OCI-LY7 (cell line): ENCODE measurements at regions not wholly inside any gene's neighbourhood (a gene's known extent, or its start where the extent isn't known, plus 50 kb on each side); places are given as distances from the start of the nearest gene placed in this dataset.

ENCODE experiments used
- BruUV-seq: library from RNA; stranded (reverse); fragments of 400-500 nt; replicated peaks from 2 replicates; lab custom pipeline; 2021; lab: Mats Ljungman, UMichigan
- CTCF ChIA-PET: fragments of 300-600 bp; sonication (Branson Sonifier 250); formaldehyde crosslinking; loops from one replicate; lab custom pipeline; 2022; ENCODE audit warnings: antibody characterized with exemption; ENCODE audit not compliant: unreplicated experiment; lab: Charles Lee
- POLR2A ChIA-PET: fragments of 300-600 bp; sonication (Branson Sonifier 250); formaldehyde crosslinking; loops from one replicate; lab custom pipeline; 2022; ENCODE audit warnings: antibody characterized with exemption; lab: Charles Lee
- DNase-seq: peaks from one replicate; pipeline ENCODE4 v3.0.0-alpha.2; 2015; ENCODE audit warnings: low spot score
- H2AFZ ChIP-seq: fragments of 200-600 bp; sonication (generic), shearing (Covaris generic); 2 replicates; pipeline ENCODE4 v1.6.1; 2014; ENCODE audit warnings: mild to moderate bottlenecking, antibody characterized with exemption, low read length, moderate library complexity
- H3K27ac ChIP-seq: fragments of 200-600 bp; sonication (generic); 2 replicates; pipeline ENCODE4 v1.5.1; 2014; ENCODE audit warnings: mixed run types, low read depth, mild to moderate bottlenecking, moderate library complexity, low read length, inconsistent platforms; ENCODE audit not compliant: poor library complexity, severe bottlenecking
- H3K36me3 ChIP-seq: fragments of 200-600 bp; sonication (generic); 2 replicates; pipeline ENCODE4 v1.6.1; 2014; ENCODE audit warnings: mild to moderate bottlenecking, antibody characterized with exemption, low read length, moderate library complexity, mixed read lengths; ENCODE audit not compliant: insufficient read depth
- H3K4me1 ChIP-seq: fragments of 200-600 bp; sonication (generic); 2 replicates; pipeline ENCODE4 v1.5.1; 2014; ENCODE audit warnings: mild to moderate bottlenecking, low read length; ENCODE audit not compliant: insufficient read depth, poor library complexity, severe bottlenecking
- H3K4me2 ChIP-seq: fragments of 200-600 bp; sonication (generic); 2 replicates; pipeline ENCODE4 v1.6.1; 2014; ENCODE audit warnings: mild to moderate bottlenecking, low read length
- H3K4me3 ChIP-seq: fragments of 200-600 bp; sonication (generic); 2 replicates; pipeline ENCODE4 v1.5.1; 2014; ENCODE audit warnings: mild to moderate bottlenecking, low read depth, low read length; ENCODE audit not compliant: poor library complexity, severe bottlenecking
- H3K79me2 ChIP-seq: fragments of 200-600 bp; sonication (generic); 2 replicates; pipeline ENCODE4 v1.6.1; 2016; ENCODE audit warnings: low read depth, mild to moderate bottlenecking, low read length, moderate library complexity, mixed read lengths; ENCODE audit not compliant: insufficient read depth
- H3K9me2 ChIP-seq: fragments of 200-600 bp; sonication (generic); 2 replicates; pipeline ENCODE4 v1.6.1; 2016; ENCODE audit warnings: mild to moderate bottlenecking, low read length, mixed read lengths; ENCODE audit not compliant: insufficient read depth
- H3K9me3 ChIP-seq: fragments of 200-600 bp; sonication (generic); 2 replicates; pipeline ENCODE4 v1.6.1; 2014; ENCODE audit warnings: mild to moderate bottlenecking, mixed run types, low read length, mixed read lengths
- H4K20me1 ChIP-seq: fragments of 200-600 bp; sonication (generic); 2 replicates; pipeline ENCODE4 v1.6.1; 2014; ENCODE audit warnings: mild to moderate bottlenecking, antibody characterized with exemption, low read length, moderate library complexity, mixed read lengths; ENCODE audit not compliant: insufficient read depth
- EZH2phosphoT487 ChIP-seq: fragments of 200-600 bp; sonication (generic); IDR thresholded peaks from 2 replicates; pipeline ENCODE4 v1.6.1; 2018; ENCODE audit warnings: low read depth, borderline replicate concordance, mild to moderate bottlenecking, mixed run types, antibody characterized with exemption, low read length, moderate library complexity, mixed read lengths
- intact Hi-C: fragments of 100-400 bp; cut with micrococcal nuclease; formaldehyde crosslinking; loops from one replicate; pipeline ENCODE4 v1.10.0; 2022; ENCODE audit not compliant: unreplicated experiment
- TF ChIP-seq, protein P1 (sequence below): fragments of 200-600 bp; sonication (generic); conservative IDR thresholded peaks from 2 replicates; pipeline ENCODE4 v1.5.1; 2014; ENCODE audit warnings: mild to moderate bottlenecking, antibody characterized with exemption, low read length, moderate library complexity, mixed read lengths

DNA sequence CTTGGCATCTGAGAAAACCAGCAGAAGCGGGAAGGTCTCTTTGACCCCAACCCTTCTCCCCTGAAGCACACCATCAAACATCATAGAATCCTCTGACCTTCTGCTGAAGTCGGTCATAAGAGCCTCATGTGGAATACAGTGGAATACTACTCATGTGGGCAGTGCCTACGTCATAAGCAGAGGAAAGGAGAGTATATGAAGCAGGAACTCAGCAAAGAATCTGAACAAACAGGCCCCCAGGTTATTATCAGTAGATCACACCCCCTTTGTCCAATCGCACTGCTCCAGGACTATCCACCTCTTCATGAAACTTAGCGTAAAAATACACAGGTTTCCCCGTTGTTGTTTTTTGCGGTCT, 394.1 kb upstream of the PROK2 start:
- intact Hi-C loops, result loop anchor here (10.0 kb wide), 1 partner anchor 514 kb away; no protein-coding TSS in a partner anchor
- peaks cover 39% of the 10 kb centered on the region for H3K4me1 ChIP-seq
- no peak overlapping the region for H3K4me2 ChIP-seq
- no peak overlapping the region for H3K4me3 ChIP-seq
- no peaks in the 10 kb centered on the region for H3K9me3 ChIP-seq
- H3K9me2 ChIP-seq, result no peaks in the 10 kb centered on the region
- no peaks in the 10 kb centered on the region for H3K36me3 ChIP-seq
- H3K79me2 ChIP-seq, result no peaks in the 10 kb centered on the region
- TF ChIP-seq EZH2phosphoT487, result no peak
- TF ChIP-seq, protein P1, sequence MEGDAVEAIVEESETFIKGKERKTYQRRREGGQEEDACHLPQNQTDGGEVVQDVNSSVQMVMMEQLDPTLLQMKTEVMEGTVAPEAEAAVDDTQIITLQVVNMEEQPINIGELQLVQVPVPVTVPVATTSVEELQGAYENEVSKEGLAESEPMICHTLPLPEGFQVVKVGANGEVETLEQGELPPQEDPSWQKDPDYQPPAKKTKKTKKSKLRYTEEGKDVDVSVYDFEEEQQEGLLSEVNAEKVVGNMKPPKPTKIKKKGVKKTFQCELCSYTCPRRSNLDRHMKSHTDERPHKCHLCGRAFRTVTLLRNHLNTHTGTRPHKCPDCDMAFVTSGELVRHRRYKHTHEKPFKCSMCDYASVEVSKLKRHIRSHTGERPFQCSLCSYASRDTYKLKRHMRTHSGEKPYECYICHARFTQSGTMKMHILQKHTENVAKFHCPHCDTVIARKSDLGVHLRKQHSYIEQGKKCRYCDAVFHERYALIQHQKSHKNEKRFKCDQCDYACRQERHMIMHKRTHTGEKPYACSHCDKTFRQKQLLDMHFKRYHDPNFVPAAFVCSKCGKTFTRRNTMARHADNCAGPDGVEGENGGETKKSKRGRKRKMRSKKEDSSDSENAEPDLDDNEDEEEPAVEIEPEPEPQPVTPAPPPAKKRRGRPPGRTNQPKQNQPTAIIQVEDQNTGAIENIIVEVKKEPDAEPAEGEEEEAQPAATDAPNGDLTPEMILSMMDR, result no peak
- H3K27ac ChIP-seq, result no peak overlapping the region
- H4K20me1 ChIP-seq, result no peaks in the 10 kb centered on the region
- CTCF ChIA-PET, result no interaction called here
- DNase-seq, result no peak
- POLR2A ChIA-PET, result interaction anchor here (0.9 to 1.0 kb wide), 2 partner anchors 15 to 84 kb away, joined by 3 to 12 read pairs; no protein-coding TSS in a partner anchor
- H2AFZ ChIP-seq, result no peak overlapping the region
- no TSS peak for BruUV-seq

DNA sequence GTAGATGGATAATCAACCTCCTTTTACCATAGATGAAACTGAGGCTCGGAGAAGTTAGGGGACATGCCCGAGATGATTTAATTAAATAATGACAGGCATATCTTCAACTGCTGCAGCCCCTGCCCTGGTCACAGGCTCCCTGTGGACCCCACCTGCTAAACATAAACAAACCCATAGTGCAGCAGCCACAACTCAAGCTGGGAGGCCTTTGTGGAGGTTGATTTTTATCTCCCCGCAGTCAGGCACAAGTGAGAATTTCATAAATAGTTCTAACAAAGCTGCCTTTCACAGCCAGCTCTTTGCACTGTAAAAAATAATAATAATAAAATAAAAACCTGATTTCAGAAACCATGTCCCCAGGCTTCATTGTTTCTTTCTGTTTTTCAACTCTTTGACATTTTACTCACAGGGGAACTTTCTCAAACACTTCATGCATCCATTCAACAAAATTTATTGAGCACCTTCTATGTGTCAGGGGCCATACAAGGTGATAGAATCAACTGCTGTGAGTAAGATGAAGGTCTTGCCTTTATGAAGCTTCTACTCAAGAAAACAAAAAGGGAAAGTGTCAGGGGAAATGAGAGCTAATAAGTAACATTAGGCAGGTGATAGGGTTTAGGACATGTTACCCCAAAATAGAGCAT, 393.6 kb upstream of the PROK2 start:
- intact Hi-C loops, result loop anchor here (10.0 kb wide), 1 partner anchor 514 kb away; no protein-coding TSS in a partner anchor
- no peaks in the 10 kb centered on the region for H3K9me2 ChIP-seq
- H3K4me3 ChIP-seq, result no peak overlapping the region
- POLR2A ChIA-PET, result interaction anchor here (0.5 to 1.0 kb wide), 3 partner anchors 14 to 165 kb away, joined by 3 to 12 read pairs (median 8); no protein-coding TSS in a partner anchor
- H3K4me2 ChIP-seq, result peak overlapping the region; percentile 67; the same call in 1 of the 2 replicates
- H3K9me3 ChIP-seq, result no peaks in the 10 kb centered on the region
- TF ChIP-seq, protein P1, result no peak
- no peak for TF ChIP-seq EZH2phosphoT487
- H3K36me3 ChIP-seq, result no peaks in the 10 kb centered on the region
- CTCF ChIA-PET, result no interaction called here
- peak overlapping the region; percentile 47; the same call in 1 of the 2 replicates for H2AFZ ChIP-seq
- H3K27ac ChIP-seq, result no peak overlapping the region
- peaks cover 39% of the 10 kb centered on the region for H3K4me1 ChIP-seq
- DNase-seq, result no peak
- BruUV-seq, result no TSS peak
- H3K79me2 ChIP-seq, result no peaks in the 10 kb centered on the region
- H4K20me1 ChIP-seq, result no peaks in the 10 kb centered on the region
